ENCODE measurements at regions not wholly inside any gene's neighbourhood (a gene's known extent, or its start where the extent isn't known, plus 50 kb on each side); places are given as distances from the start of the nearest gene placed in this dataset.
"Not testable (repeated sequence)": the region's sequence is repeated elsewhere in the genome, so short reads cannot be mapped to it uniquely, and the experiment has no call there.

DNA sequence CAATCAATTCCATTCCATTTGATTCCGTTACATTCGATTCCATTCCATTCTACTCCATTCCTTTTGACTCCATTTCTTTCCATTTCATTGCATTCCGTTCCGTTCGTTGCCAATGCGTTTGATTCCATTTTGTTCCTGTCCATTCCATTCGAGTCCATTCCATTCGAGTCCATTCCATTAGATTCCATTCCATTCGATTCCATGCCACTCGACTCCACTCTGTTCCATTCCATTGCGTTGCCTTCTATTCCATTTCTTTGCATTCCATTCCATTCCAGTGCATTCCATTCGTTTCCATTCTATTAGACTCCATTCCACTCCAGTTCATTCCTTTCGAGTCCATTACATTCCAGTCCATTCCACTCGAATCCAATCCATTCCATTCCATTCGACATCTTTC lies 2587.5 kb upstream of the TPTE start:
- no peaks in the 10 kb centered on the region for H3K27me3 Mint-ChIP-seq
- H3K4me1 Mint-ChIP-seq, result no peaks in the 10 kb centered on the region
- no peaks in the 10 kb centered on the region for H4K20me1 ChIP-seq (ENCODE audit: control insufficient read depth, insufficient read depth, low read length, poor library complexity, severe bottlenecking)
- H3K36me3 ChIP-seq (replicated peaks in 1 of 2; ENCODE audit: control extremely low read depth in 1 of 2, control insufficient read depth in 1 of 2, extremely low read depth in 1 of 2, insufficient read depth in 2 of 2, low read length in 1 of 2), result no peaks in the 10 kb centered on the region
- no peak overlapping the region for H3K4me3 Mint-ChIP-seq
- H2AFZ ChIP-seq (ENCODE audit: insufficient read depth, low read depth, low read length, poor library complexity, severe bottlenecking), result no peak overlapping the region
- peaks cover 18 to 87% (median 66%) of the 10 kb centered on the region in 3 donors for H3K9me3 ChIP-seq (ENCODE audit: control extremely low read depth in 1 of 3, control insufficient read depth in 2 of 3, insufficient read depth in 1 of 3, low read length in 2 of 3)
- no peak overlapping the region for H3K27ac Mint-ChIP-seq
- no peak overlapping the region for H3K4me3 ChIP-seq (ENCODE audit: control extremely low read depth in 1 of 5, extremely low read depth in 1 of 5, insufficient read depth in 1 of 5, low read depth in 2 of 5, low read length in 4 of 5)
- no peaks in the 10 kb centered on the region for H3K79me2 ChIP-seq (ENCODE audit: control insufficient read depth, insufficient read depth, low read length)
- no peak overlapping the region for H3K4me2 ChIP-seq (replicated peaks; ENCODE audit: low read depth, low read length, poor library complexity, severe bottlenecking)
- ATAC-seq (ENCODE audit: low read depth), result no peak
- intact Hi-C loops (cut with micrococcal nuclease), result no loop called here
- ChIA-PET POLR2A (no interaction called here), CTCF (no interaction called here)
- H3K27me3 ChIP-seq (replicated peaks in 1 of 4; ENCODE audit: control extremely low read depth in 1 of 4, control insufficient read depth in 3 of 4, insufficient read depth in 4 of 4, low read length in 3 of 4), result no peaks in the 10 kb centered on the region
- H3K9me3 Mint-ChIP-seq (ENCODE audit: insufficient read depth), result peaks cover 80% of the 10 kb centered on the region
- no peak for DNase-seq
- H3K4me1 ChIP-seq (ENCODE audit: control insufficient read depth in 2 of 2, insufficient read depth in 2 of 2, low read length in 2 of 2), result no peaks in the 10 kb centered on the region
- no peak overlapping the region for H3K27ac ChIP-seq (ENCODE audit: low read length in 2 of 2)
- WGBS (ENCODE audit: insufficient coverage), result 82% methylated on average over 15 of the region's 15 CpGs
- H3K9ac ChIP-seq (ENCODE audit: low read length), result no peak overlapping the region
- TF ChIP-seq EZH2 (IDR thresholded peaks at IDR 0.05; ENCODE audit: borderline replicate concordance, insufficient read depth, low read depth, low read length, poor library complexity, severe bottlenecking), result no peak
- TF ChIP-seq, protein P1, sequence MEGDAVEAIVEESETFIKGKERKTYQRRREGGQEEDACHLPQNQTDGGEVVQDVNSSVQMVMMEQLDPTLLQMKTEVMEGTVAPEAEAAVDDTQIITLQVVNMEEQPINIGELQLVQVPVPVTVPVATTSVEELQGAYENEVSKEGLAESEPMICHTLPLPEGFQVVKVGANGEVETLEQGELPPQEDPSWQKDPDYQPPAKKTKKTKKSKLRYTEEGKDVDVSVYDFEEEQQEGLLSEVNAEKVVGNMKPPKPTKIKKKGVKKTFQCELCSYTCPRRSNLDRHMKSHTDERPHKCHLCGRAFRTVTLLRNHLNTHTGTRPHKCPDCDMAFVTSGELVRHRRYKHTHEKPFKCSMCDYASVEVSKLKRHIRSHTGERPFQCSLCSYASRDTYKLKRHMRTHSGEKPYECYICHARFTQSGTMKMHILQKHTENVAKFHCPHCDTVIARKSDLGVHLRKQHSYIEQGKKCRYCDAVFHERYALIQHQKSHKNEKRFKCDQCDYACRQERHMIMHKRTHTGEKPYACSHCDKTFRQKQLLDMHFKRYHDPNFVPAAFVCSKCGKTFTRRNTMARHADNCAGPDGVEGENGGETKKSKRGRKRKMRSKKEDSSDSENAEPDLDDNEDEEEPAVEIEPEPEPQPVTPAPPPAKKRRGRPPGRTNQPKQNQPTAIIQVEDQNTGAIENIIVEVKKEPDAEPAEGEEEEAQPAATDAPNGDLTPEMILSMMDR (IDR thresholded peaks at IDR 0.05), result no peak

DNA sequence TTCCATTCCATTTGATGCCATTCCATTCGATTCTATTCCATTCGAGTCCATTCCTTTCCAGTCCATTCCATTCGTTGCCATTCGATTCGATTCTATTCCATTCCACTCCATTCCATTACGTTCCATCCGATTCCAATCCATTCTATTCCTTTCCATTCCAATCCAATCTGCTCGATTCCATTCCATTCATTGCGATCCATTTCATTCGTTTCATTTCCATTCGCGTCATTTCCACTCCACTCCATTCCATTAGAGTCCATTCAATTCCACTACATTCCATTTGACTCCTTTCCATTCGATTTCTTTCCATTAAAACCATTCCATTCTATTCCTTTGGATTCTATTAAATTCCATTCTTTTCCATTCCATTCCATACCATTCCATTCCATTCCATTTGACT lies 2584.1 kb upstream of the TPTE start:
- intact Hi-C loops (cut with micrococcal nuclease); H3K4me2 ChIP-seq (replicated peaks; ENCODE audit: low read depth, low read length, poor library complexity, severe bottlenecking); H2AFZ ChIP-seq (ENCODE audit: insufficient read depth, low read depth, low read length, poor library complexity, severe bottlenecking); H3K9ac ChIP-seq (ENCODE audit: low read length); H4K20me1 ChIP-seq (ENCODE audit: control insufficient read depth, insufficient read depth, low read length, poor library complexity, severe bottlenecking); H3K4me3 Mint-ChIP-seq; H3K36me3 ChIP-seq (replicated peaks in 1 of 2; ENCODE audit: control extremely low read depth in 1 of 2, control insufficient read depth in 1 of 2, extremely low read depth in 1 of 2, insufficient read depth in 2 of 2, low read length in 1 of 2); H3K79me2 ChIP-seq (ENCODE audit: control insufficient read depth, insufficient read depth, low read length); H3K27me3 Mint-ChIP-seq; CTCF ChIA-PET; H3K4me1 Mint-ChIP-seq; H3K4me1 ChIP-seq (ENCODE audit: control insufficient read depth in 2 of 2, insufficient read depth in 2 of 2, low read length in 2 of 2); POLR2A ChIA-PET; H3K27me3 ChIP-seq (replicated peaks in 1 of 4; ENCODE audit: control extremely low read depth in 1 of 4, control insufficient read depth in 3 of 4, insufficient read depth in 4 of 4, low read length in 3 of 4); H3K4me3 ChIP-seq (ENCODE audit: control extremely low read depth in 1 of 5, extremely low read depth in 1 of 5, insufficient read depth in 1 of 5, low read depth in 2 of 5, low read length in 4 of 5); H3K27ac Mint-ChIP-seq; H3K27ac ChIP-seq (ENCODE audit: low read length in 2 of 2); ATAC-seq (ENCODE audit: low read depth); DNase-seq: not testable (repeated sequence)
- H3K9me3 ChIP-seq (ENCODE audit: control extremely low read depth in 1 of 3, control insufficient read depth in 2 of 3, insufficient read depth in 1 of 3, low read length in 2 of 3), result peaks cover 21 to 97% (median 76%) of the 10 kb centered on the region in 3 donors
- H3K9me3 Mint-ChIP-seq (ENCODE audit: insufficient read depth), result peaks cover 96% of the 10 kb centered on the region
- WGBS (ENCODE audit: insufficient coverage), result 83% methylated on average over 13 of the region's 13 CpGs

DNA sequence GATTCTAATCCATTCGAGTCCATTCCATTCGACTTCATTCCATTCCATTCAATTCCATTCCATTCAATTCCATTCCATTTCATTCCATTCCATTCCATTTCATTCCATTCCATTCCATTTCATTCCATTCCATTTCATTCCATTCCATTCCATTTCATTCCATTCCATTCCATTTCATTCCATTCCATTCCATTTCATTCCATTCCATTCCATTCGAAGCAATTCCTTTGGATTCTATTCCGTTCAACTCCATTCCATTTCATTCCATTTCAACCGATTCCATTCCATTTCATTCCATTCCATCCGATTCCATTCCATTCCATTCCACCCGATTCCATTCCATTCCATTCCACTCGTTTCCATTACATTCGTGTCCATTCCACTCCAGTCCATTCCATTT lies 2583.2 kb upstream of the TPTE start:
- peaks cover 24 to 97% (median 83%) of the 10 kb centered on the region in 3 donors for H3K9me3 ChIP-seq (ENCODE audit: control extremely low read depth in 1 of 3, control insufficient read depth in 2 of 3, insufficient read depth in 1 of 3, low read length in 2 of 3)
- WGBS (ENCODE audit: insufficient coverage), result 79% methylated on average over 9 of the region's 9 CpGs
- H3K9ac ChIP-seq (ENCODE audit: low read length); H3K4me1 Mint-ChIP-seq; CTCF ChIA-PET; H3K4me2 ChIP-seq (replicated peaks; ENCODE audit: low read depth, low read length, poor library complexity, severe bottlenecking); POLR2A ChIA-PET; H3K27me3 Mint-ChIP-seq; DNase-seq; H3K4me3 Mint-ChIP-seq; H3K4me1 ChIP-seq (ENCODE audit: control insufficient read depth in 2 of 2, insufficient read depth in 2 of 2, low read length in 2 of 2); H3K4me3 ChIP-seq (ENCODE audit: control extremely low read depth in 1 of 5, extremely low read depth in 1 of 5, insufficient read depth in 1 of 5, low read depth in 2 of 5, low read length in 4 of 5); H3K27ac Mint-ChIP-seq; H3K27me3 ChIP-seq (replicated peaks in 1 of 4; ENCODE audit: control extremely low read depth in 1 of 4, control insufficient read depth in 3 of 4, insufficient read depth in 4 of 4, low read length in 3 of 4); H4K20me1 ChIP-seq (ENCODE audit: control insufficient read depth, insufficient read depth, low read length, poor library complexity, severe bottlenecking); intact Hi-C loops (cut with micrococcal nuclease); H3K27ac ChIP-seq (ENCODE audit: low read length in 2 of 2); H3K36me3 ChIP-seq (replicated peaks in 1 of 2; ENCODE audit: control extremely low read depth in 1 of 2, control insufficient read depth in 1 of 2, extremely low read depth in 1 of 2, insufficient read depth in 2 of 2, low read length in 1 of 2); ATAC-seq (ENCODE audit: low read depth); H3K79me2 ChIP-seq (ENCODE audit: control insufficient read depth, insufficient read depth, low read length); H2AFZ ChIP-seq (ENCODE audit: insufficient read depth, low read depth, low read length, poor library complexity, severe bottlenecking): not testable (repeated sequence)
- H3K9me3 Mint-ChIP-seq (ENCODE audit: insufficient read depth), result peaks cover 96% of the 10 kb centered on the region

Data from B cell (primary cell).